ENCODE measurements at regions not wholly inside any gene's neighbourhood (a gene's known extent, or its start where the extent isn't known, plus 50 kb on each side); places are given as distances from the start of the nearest gene placed in this dataset.

- Histone ChIP-seq H3K4me3 (no peak overlapping the region), H3K36me3 (no peaks in the 10 kb centered on the region), H3K9me3 (no peaks in the 10 kb centered on the region), H3K27me3 (no peaks in the 10 kb centered on the region), H3K27ac (no peak overlapping the region), H3K4me1 (peaks cover 0 to 17% (median 5%) of the 10 kb centered on the region in 4 donors)
- intact Hi-C loops (cut with DNase I; ENCODE audit: low total_unique reads) = no loop called here
- no peak for DNase-seq
- TF ChIP-seq CTCF (IDR thresholded peaks at IDR 0.05) = no peak
Observed at GRCh38 chr1:94315552-94316116, 78.2 kb upstream of the ARHGAP29 start.

- TF ChIP-seq CTCF (IDR thresholded peaks at IDR 0.05) = no peak
- intact Hi-C loops (cut with DNase I; ENCODE audit: low total_unique reads) = no loop called here
- no peak overlapping the region for H3K27ac ChIP-seq
- no peaks in the 10 kb centered on the region for H3K36me3 ChIP-seq
- peaks cover 0 to 7% (median 1%) of the 10 kb centered on the region in 4 donors for H3K4me1 ChIP-seq
- no peaks in the 10 kb centered on the region for H3K9me3 ChIP-seq
- no peak overlapping the region for H3K4me3 ChIP-seq
- no peak for DNase-seq
- H3K27me3 ChIP-seq = no peaks in the 10 kb centered on the region
Observed at GRCh38 chr1:94314222-94314858, 77.0 kb upstream of the ARHGAP29 start.

- Histone ChIP-seq H3K36me3 (no peaks in the 10 kb centered on the region), H3K27me3 (no peaks in the 10 kb centered on the region), H3K27ac (no peak overlapping the region), H3K9me3 (no peaks in the 10 kb centered on the region), H3K4me3 (no peak overlapping the region), H3K4me1 (peaks cover 0 to 36% (median 16%) of the 10 kb centered on the region in 4 donors)
- no peak for TF ChIP-seq CTCF (IDR thresholded peaks at IDR 0.05)
- intact Hi-C loops (cut with DNase I; ENCODE audit: low total_unique reads) = no loop called here
- no peak for DNase-seq
Observed at GRCh38 chr1:94310570-94311270, 73.3 kb upstream of the ARHGAP29 start.

- Histone ChIP-seq H3K36me3 (no peaks in the 10 kb centered on the region), H3K9me3 (no peaks in the 10 kb centered on the region), H3K27me3 (no peaks in the 10 kb centered on the region), H3K27ac (no peak overlapping the region), H3K4me1 (peaks cover 0 to 44% (median 22%) of the 10 kb centered on the region in 4 donors), H3K4me3 (no peak overlapping the region)
- intact Hi-C loops (cut with DNase I; ENCODE audit: low total_unique reads) = no loop called here
- no peak for TF ChIP-seq CTCF (IDR thresholded peaks at IDR 0.05)
- no peak for DNase-seq
Observed at GRCh38 chr1:94309829-94310569, 72.6 kb upstream of the ARHGAP29 start.

- no peaks in the 10 kb centered on the region for H3K27me3 ChIP-seq
- intact Hi-C loops (cut with DNase I; ENCODE audit: low total_unique reads) = no loop called here
- DNase-seq = no peak
- no peaks in the 10 kb centered on the region for H3K36me3 ChIP-seq
- TF ChIP-seq CTCF (IDR thresholded peaks at IDR 0.05) = no peak
- H3K4me1 ChIP-seq = peaks cover 0 to 51% (median 24%) of the 10 kb centered on the region in 4 donors
- no peaks in the 10 kb centered on the region for H3K9me3 ChIP-seq
- H3K27ac ChIP-seq = peak overlapping the region; percentile 50 to 57
- H3K4me3 ChIP-seq = no peak overlapping the region
Observed at GRCh38 chr1:94309216-94309615, 71.8 kb upstream of the ARHGAP29 start.
